HepG2 (cell line): ENCODE measurements at regions not wholly inside any gene's neighbourhood (a gene's known extent, or its start where the extent isn't known, plus 50 kb on each side); places are given as distances from the start of the nearest gene placed in this dataset.

ENCODE experiments used
- ATAC-seq: fragments of 200-7000 bp; cut with Tn5 transposase; 3 replicates; pipeline ENCODE4 v1.9.1; 2020; ENCODE audit warnings: mild to moderate bottlenecking, moderate library complexity
- BruUV-seq: library from RNA; stranded (reverse); fragments of 400-500 nt; replicated peaks from 2 replicates; lab custom pipeline; 2021; lab: Mats Ljungman, UMichigan
- CTCF ChIA-PET: fragments of 300-600 bp; formaldehyde crosslinking; extraction: SDS; loops from one replicate; lab custom pipeline; 2021; ENCODE audit warnings: low total read pairs, inconsistent platforms, low intra/inter-chr PET ratio; lab: Yijun Ruan, JAX
- POLR2A ChIA-PET: fragments of 350-600 bp; sonication (Branson Sonifier 250); formaldehyde crosslinking; loops from one replicate; lab custom pipeline; 2020; ENCODE audit warnings: antibody characterized with exemption, inconsistent platforms; lab: Yijun Ruan, JAX
- DNase-seq: peaks from one replicate; pipeline ENCODE4 v3.0.0-alpha.2; 2015; ENCODE audit warnings: low spot score
- FAIRE-seq: peaks from 3 replicates; lab custom pipeline; 2011; peaks lifted over from hg19 to GRCh38; lab: Jason Lieb, UNC
- H2AFZ ChIP-seq: one replicate; pipeline ENCODE4 v1.6.1; 2011; ENCODE audit warnings: low read length, inconsistent platforms
- H3K27ac ChIP-seq: fragments of 300-600 bp; 3 replicates; pipeline ENCODE4 v1.8.0; 2011; ENCODE audit warnings: mixed run types, mild to moderate bottlenecking, mixed read lengths, low read length, inconsistent platforms; ENCODE audit not compliant: insufficient read depth; ENCODE audit errors: extremely low read length
- H3K27me3 ChIP-seq, 2 experiments: fragments of 200-600 bp in 1 of 2; 2 replicates in 1 of 2; 3 replicates in 1 of 2; pipeline versions ENCODE4 v1.6.0 to v1.8.0; 2011; ENCODE audit warnings: low read length in 2 of 2, mild to moderate bottlenecking in 2 of 2, moderate library complexity in 2 of 2, inconsistent platforms in 1 of 2; ENCODE audit not compliant: insufficient read depth in 2 of 2, control insufficient read depth in 1 of 2
- H3K36me3 ChIP-seq, 2 experiments: fragments of 200-600 bp in 1 of 2; replicated peaks in 1 of 2; 2 replicates in 1 of 2; 3 replicates in 1 of 2; pipeline versions ENCODE4 v1.5.1 to v1.8.0; 2011; ENCODE audit warnings: low read length in 2 of 2, inconsistent platforms in 1 of 2; ENCODE audit not compliant: insufficient read depth in 2 of 2, control insufficient read depth in 1 of 2
- H3K4me1 ChIP-seq: 2 replicates; pipeline ENCODE4 v1.5.1; 2012; ENCODE audit warnings: low read length, inconsistent platforms; ENCODE audit not compliant: insufficient read depth
- H3K4me2 ChIP-seq: 2 replicates; pipeline ENCODE4 v1.6.0; 2011; ENCODE audit warnings: low read depth, low read length, inconsistent platforms
- H3K4me3 ChIP-seq, 3 experiments: fragments of 200-600 bp in 1 of 3; sonication (generic), shearing (Covaris generic) in 1 of 3; replicated peaks in 1 of 3; 2 replicates each; pipeline ENCODE4 v1.5.1; 2011 to 2016; ENCODE audit warnings: low read length in 3 of 3, inconsistent platforms in 2 of 3, low read depth in 2 of 3, mild to moderate bottlenecking in 2 of 3, control low read depth in 1 of 3, mixed read lengths in 1 of 3; ENCODE audit not compliant: insufficient read depth in 1 of 3
- H3K79me2 ChIP-seq: one replicate; pipeline ENCODE4 v1.6.1; 2011; ENCODE audit warnings: low read length, inconsistent platforms; ENCODE audit not compliant: insufficient read depth
- H3K9ac ChIP-seq: 2 replicates; pipeline ENCODE4 v1.6.0; 2011; ENCODE audit warnings: mild to moderate bottlenecking, low read depth, low read length, inconsistent platforms; ENCODE audit not compliant: insufficient read depth
- H3K9me3 ChIP-seq: 2 replicates; pipeline ENCODE4 v1.5.1; 2012; ENCODE audit warnings: mild to moderate bottlenecking, low read length
- H4K20me1 ChIP-seq: 2 replicates; pipeline ENCODE4 v1.6.0; 2011; ENCODE audit warnings: inconsistent platforms, mild to moderate bottlenecking, low read length, moderate library complexity; ENCODE audit not compliant: insufficient read depth
- AFF4 ChIP-seq: sonication (generic); formaldehyde crosslinking; IDR thresholded peaks from 2 replicates; pipeline ENCODE4 v1.4.0; 2020; ENCODE audit warnings: missing genetic modification reagents
- ARID5B ChIP-seq: IDR thresholded peaks from 2 replicates; pipeline ENCODE4 v1.4.0; 2020; ENCODE audit warnings: mild to moderate bottlenecking, missing genetic modification reagents
- E2F2 ChIP-seq: sonication (generic); formaldehyde crosslinking; IDR thresholded peaks from 2 replicates; pipeline ENCODE4 v1.4.0; 2020; ENCODE audit warnings: missing genetic modification reagents, borderline replicate concordance
- HOXA3 ChIP-seq: sonication (generic); formaldehyde crosslinking; IDR thresholded peaks from 2 replicates; pipeline ENCODE4 v1.5.0; 2020; ENCODE audit warnings: missing genetic modification reagents
- RBAK ChIP-seq: sonication (generic); formaldehyde crosslinking; IDR thresholded peaks from 2 replicates; pipeline ENCODE4 v1.5.1; 2020; ENCODE audit warnings: mild to moderate bottlenecking, missing genetic modification reagents
- RFX5 ChIP-seq: IDR thresholded peaks from 2 replicates; pipeline ENCODE4 v1.6.1; 2011; ENCODE audit warnings: low read depth, low read length, improper control_type of control experiment
- ZFP36 ChIP-seq: fragments of 150-350 bp; IDR thresholded peaks from 2 replicates; pipeline ENCODE4 v1.6.1; 2018; ENCODE audit warnings: borderline replicate concordance, low read length, low read depth; ENCODE audit not compliant: partially characterized antibody
- ZFP62 ChIP-seq: sonication (generic); formaldehyde crosslinking; IDR thresholded peaks from 2 replicates; pipeline ENCODE4 v1.4.0; 2020; ENCODE audit warnings: missing genetic modification reagents
- ZNF598 ChIP-seq: sonication (generic); formaldehyde crosslinking; IDR thresholded peaks from 2 replicates; pipeline ENCODE4 v1.5.1; 2020; ENCODE audit warnings: mild to moderate bottlenecking, missing genetic modification reagents, borderline replicate concordance
- ZNF720 ChIP-seq: sonication (generic); formaldehyde crosslinking; IDR thresholded peaks from 2 replicates; pipeline ENCODE4 v1.4.0; 2020; ENCODE audit warnings: missing genetic modification reagents
- WGBS: methylation state at CpG from one replicate; pipeline ENCODE4 v1.1.6; 2017; ENCODE audit warnings: low lambda C conversion rate; 5-methylcytosine and 5-hydroxymethylcytosine counted together
- in situ Hi-C: cut with HindIII; loops from 2 replicates; pipeline ENCODE4 v1.10.0; 2017; ENCODE audit warnings: low pct_unique_long_range_greater_than_20kb; ENCODE audit not compliant: extremely low pct_ligation_motif_present
- intact Hi-C: fragments of 100-400 bp; cut with micrococcal nuclease; formaldehyde crosslinking; loops from one replicate; pipeline ENCODE4 v1.10.0; 2022; ENCODE audit not compliant: unreplicated experiment

GRCh38 chr11:130693543-130693942 lies 222.7 kb downstream of the SNX19 start:
- Histone ChIP-seq H3K9ac (no peak overlapping the region), H3K79me2 (no peaks in the 10 kb centered on the region), H3K27ac (no peak overlapping the region), H3K4me3 (no peak overlapping the region), H3K4me2 (no peak overlapping the region), H2AFZ (no peak overlapping the region), H3K9me3 (no peaks in the 10 kb centered on the region), H3K36me3 (no peaks in the 10 kb centered on the region), H3K27me3 (peaks cover 1 to 11% of the 10 kb centered on the region in 2 experiments; a peak in 2 of 5 replicates), H3K4me1 (no peaks in the 10 kb centered on the region), H4K20me1 (no peaks in the 10 kb centered on the region)
- CTCF ChIA-PET: no interaction called here
- in situ Hi-C loops: no loop called here
- FAIRE-seq (no peak), DNase-seq (no peak), ATAC-seq (no peak)
- WGBS: 2% methylated on average over 5 of the region's 5 CpGs
- intact Hi-C loops: no loop called here
- no peak for TF ChIP-seq RFX5
- TF ChIP-seq HOXA3: no peak
- TF ChIP-seq ZNF598 (CRISPR knock-in tag): no peak
- TF ChIP-seq RBAK (CRISPR knock-in tag): no peak
- BruUV-seq: no TSS peak
- POLR2A ChIA-PET: no interaction called here

GRCh38 chr11:130694488-130695045 lies 221.7 kb downstream of the SNX19 start:
- CTCF ChIA-PET: no interaction called here
- TF ChIP-seq ARID5B (CRISPR knock-in tag) (no peak), ZFP36 (no peak), AFF4 (CRISPR knock-in tag) (no peak), E2F2 (CRISPR knock-in tag) (no peak), ZNF720 (CRISPR knock-in tag) (no peak), ZFP62 (no peak)

More at GRCh38 chr11:130694488-130695045, 221.7 kb downstream of the SNX19 start:
- POLR2A ChIA-PET: no interaction called here
- H3K4me1 ChIP-seq: no peaks in the 10 kb centered on the region
- H3K36me3 ChIP-seq: no peaks in the 10 kb centered on the region
- in situ Hi-C loops: no loop called here
- no peak overlapping the region for H2AFZ ChIP-seq
- FAIRE-seq (no peak), DNase-seq (no peak), ATAC-seq (no peak)
- H3K79me2 ChIP-seq: no peaks in the 10 kb centered on the region
- peaks cover 1 to 18% of the 10 kb centered on the region in 2 experiments; a peak in 2 of 5 replicates for H3K27me3 ChIP-seq
- no peaks in the 10 kb centered on the region for H3K9me3 ChIP-seq
- BruUV-seq: no TSS peak
- intact Hi-C loops: no loop called here
- H3K4me2 ChIP-seq: no peak overlapping the region
- H4K20me1 ChIP-seq: no peaks in the 10 kb centered on the region
- no peak overlapping the region for H3K4me3 ChIP-seq
- 3% methylated on average over 5 of the region's 5 CpGs for WGBS
- no peak overlapping the region for H3K27ac ChIP-seq
- H3K9ac ChIP-seq: no peak overlapping the region
